K562 (cell line): ENCODE measurements at regions not wholly inside any gene's neighbourhood (a gene's known extent, or its start where the extent isn't known, plus 50 kb on each side); places are given as distances from the start of the nearest gene placed in this dataset.

Experiments used
- ASH1L ChIP-seq: fragments of 450-650 bp; IDR thresholded peaks from 2 replicates; pipeline ENCODE4 v1.6.1; 2018; ENCODE audit warnings: borderline replicate concordance, mild to moderate bottlenecking, low read depth; ENCODE audit not compliant: partially characterized antibody
- ATF7 ChIP-seq: fragments of 450-650 bp; IDR thresholded peaks from 2 replicates; pipeline ENCODE4 v1.7.1; 2014; ENCODE audit warnings: mild to moderate bottlenecking, moderate library complexity
- BHLHE40 ChIP-seq: IDR thresholded peaks from 2 replicates; pipeline ENCODE4 v1.6.1; 2011; ENCODE audit warnings: low read length, improper control_type of control experiment
- BRCA1 ChIP-seq, 2 experiments: fragments of 450-650 bp in 1 of 2; sonication (generic) in 1 of 2; formaldehyde crosslinking in 1 of 2; IDR thresholded peaks; 2 replicates each; pipeline versions ENCODE4 v1.5.0 to v1.6.1; 2017 to 2020; ENCODE audit warnings: mild to moderate bottlenecking in 1 of 2, missing genetic modification reagents in 1 of 2
- E4F1 ChIP-seq: fragments of 250-450 bp; sonication (Bioruptor Pico); IDR thresholded peaks from 2 replicates; pipeline ENCODE4 v1.5.0; 2021; ENCODE audit warnings: mild to moderate bottlenecking, borderline replicate concordance
- IRF1 ChIP-seq: sonication (generic); formaldehyde crosslinking; IDR thresholded peaks from 2 replicates; pipeline ENCODE4 v1.8.0; 2022; ENCODE audit warnings: missing genetic modification reagents, mild to moderate bottlenecking, borderline replicate concordance
- KHSRP ChIP-seq: fragments of 450-650 bp; IDR thresholded peaks from 2 replicates; pipeline ENCODE4 v1.6.1; 2017
- L3MBTL2 ChIP-seq: fragments of 450-650 bp; IDR thresholded peaks from 2 replicates; pipeline ENCODE4 v1.6.1; 2016; ENCODE audit warnings: mild to moderate bottlenecking, moderate library complexity
- MGA ChIP-seq: fragments of 450-650 bp; IDR thresholded peaks from 2 replicates; pipeline ENCODE4 v1.6.1; 2016; ENCODE audit warnings: mild to moderate bottlenecking, moderate library complexity
- NR2C1 ChIP-seq, 2 experiments: fragments of 450-650 bp; IDR thresholded peaks; 2 replicates each; pipeline ENCODE4 v1.6.1; 2017; ENCODE audit warnings: mild to moderate bottlenecking in 2 of 2, antibody characterized with exemption in 1 of 2, inconsistent platforms in 1 of 2, missing compliant biosample characterization in 1 of 2, missing genetic modification characterization in 1 of 2
- RBFOX2 ChIP-seq: fragments of 200-400 bp; formaldehyde crosslinking; IDR thresholded peaks from 2 replicates; pipeline ENCODE4 v1.6.1; 2017; ENCODE audit warnings: low read depth, mild to moderate bottlenecking, low read length, moderate library complexity
- ZNF165 ChIP-seq: fragments of 250-450 bp; sonication (Bioruptor Pico); IDR thresholded peaks from 2 replicates; pipeline ENCODE4 v1.4.0; 2020; ENCODE audit warnings: borderline replicate concordance
- ZSCAN32 ChIP-seq: fragments of 450-650 bp; formaldehyde crosslinking; IDR thresholded peaks from 2 replicates; pipeline ENCODE4 v1.4.0; 2020; ENCODE audit warnings: mild to moderate bottlenecking, moderate library complexity

- peak; percentile 83 for TF ChIP-seq MGA
- no peak for TF ChIP-seq BRCA1 (IDR thresholded peaks at IDR 0.05)
- no peak for TF ChIP-seq BRCA1 (CRISPR knock-in tag; IDR thresholded peaks at IDR 0.05)
- TF ChIP-seq IRF1 (CRISPR knock-in tag) = no peak
- no peak for TF ChIP-seq E4F1 (CRISPR knock-in tag)
- TF ChIP-seq ZSCAN32 (CRISPR knock-in tag) = no peak
- peak; percentile 89 for TF ChIP-seq L3MBTL2
- TF ChIP-seq NR2C1 (IDR thresholded peaks at IDR 0.05) = no peak
- TF ChIP-seq NR2C1 (tag; IDR thresholded peaks at IDR 0.05) = peak; percentile 8; the same call in 1 of the 2 replicates
- peak; percentile 47 for TF ChIP-seq RBFOX2
- TF ChIP-seq ASH1L = no peak
- no peak for TF ChIP-seq KHSRP
- peak; percentile 27; the same call in 1 of the 2 replicates for TF ChIP-seq ATF7
- 0 out of 2 replicates have a peak, but pooled peaks have one; percentile 6 for TF ChIP-seq BHLHE40
- no peak for TF ChIP-seq ZNF165 (CRISPR knock-in tag)
Measured at GRCh38 chr6:10098756-10099528, 315.9 kb downstream of the TFAP2A start (continued).
